ENCODE measurements at regions not wholly inside any gene's neighbourhood (a gene's known extent, or its start where the extent isn't known, plus 50 kb on each side); places are given as distances from the start of the nearest gene placed in this dataset.

DNA sequence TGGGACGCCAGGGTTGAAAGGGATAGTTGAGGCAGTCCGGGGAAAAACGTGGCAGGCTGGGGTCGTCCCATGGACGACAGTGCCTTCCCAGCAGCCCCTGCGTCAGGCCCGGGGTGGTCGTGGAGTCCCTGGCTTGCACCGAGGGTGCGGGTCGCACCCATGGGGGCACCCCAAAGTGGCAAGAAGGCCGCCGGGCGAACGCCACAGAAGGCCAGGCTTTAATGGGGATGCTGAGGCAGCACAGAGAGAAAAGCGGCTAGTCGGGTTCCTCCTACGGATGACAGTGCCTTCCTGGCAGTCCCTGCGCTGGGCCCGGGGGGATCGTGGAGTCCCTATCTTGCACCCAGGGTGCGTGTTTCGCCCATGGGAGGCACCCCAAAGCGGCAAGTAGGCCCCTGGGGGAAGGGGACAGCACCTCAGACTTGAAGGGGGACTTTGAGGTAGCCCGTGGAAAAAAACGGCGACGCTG lies 158.6 kb upstream of the ALG10B start:
- TF ChIP-seq, protein P1, sequence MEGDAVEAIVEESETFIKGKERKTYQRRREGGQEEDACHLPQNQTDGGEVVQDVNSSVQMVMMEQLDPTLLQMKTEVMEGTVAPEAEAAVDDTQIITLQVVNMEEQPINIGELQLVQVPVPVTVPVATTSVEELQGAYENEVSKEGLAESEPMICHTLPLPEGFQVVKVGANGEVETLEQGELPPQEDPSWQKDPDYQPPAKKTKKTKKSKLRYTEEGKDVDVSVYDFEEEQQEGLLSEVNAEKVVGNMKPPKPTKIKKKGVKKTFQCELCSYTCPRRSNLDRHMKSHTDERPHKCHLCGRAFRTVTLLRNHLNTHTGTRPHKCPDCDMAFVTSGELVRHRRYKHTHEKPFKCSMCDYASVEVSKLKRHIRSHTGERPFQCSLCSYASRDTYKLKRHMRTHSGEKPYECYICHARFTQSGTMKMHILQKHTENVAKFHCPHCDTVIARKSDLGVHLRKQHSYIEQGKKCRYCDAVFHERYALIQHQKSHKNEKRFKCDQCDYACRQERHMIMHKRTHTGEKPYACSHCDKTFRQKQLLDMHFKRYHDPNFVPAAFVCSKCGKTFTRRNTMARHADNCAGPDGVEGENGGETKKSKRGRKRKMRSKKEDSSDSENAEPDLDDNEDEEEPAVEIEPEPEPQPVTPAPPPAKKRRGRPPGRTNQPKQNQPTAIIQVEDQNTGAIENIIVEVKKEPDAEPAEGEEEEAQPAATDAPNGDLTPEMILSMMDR (conservative IDR thresholded peaks at IDR 0.05; ENCODE audit: low read depth, low read length) = no peak
- TF ChIP-seq RFX5 (IDR thresholded peaks at IDR 0.05; ENCODE audit: low read depth, low read length) (no peak), MXI1 (IDR thresholded peaks at IDR 0.05; ENCODE audit: borderline replicate concordance, low read depth, low read length) (no peak), SMC3 (IDR thresholded peaks at IDR 0.05; ENCODE audit: low read depth, low read length) (no peak), MAFK (IDR thresholded peaks at IDR 0.05; ENCODE audit: low read depth, low read length) (no peak), POLR2A (IDR thresholded peaks at IDR 0.05; ENCODE audit: low read depth, low read length) (no peak)
- TF ChIP-seq, protein P2, sequence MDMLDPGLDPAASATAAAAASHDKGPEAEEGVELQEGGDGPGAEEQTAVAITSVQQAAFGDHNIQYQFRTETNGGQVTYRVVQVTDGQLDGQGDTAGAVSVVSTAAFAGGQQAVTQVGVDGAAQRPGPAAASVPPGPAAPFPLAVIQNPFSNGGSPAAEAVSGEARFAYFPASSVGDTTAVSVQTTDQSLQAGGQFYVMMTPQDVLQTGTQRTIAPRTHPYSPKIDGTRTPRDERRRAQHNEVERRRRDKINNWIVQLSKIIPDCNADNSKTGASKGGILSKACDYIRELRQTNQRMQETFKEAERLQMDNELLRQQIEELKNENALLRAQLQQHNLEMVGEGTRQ (IDR thresholded peaks at IDR 0.05; ENCODE audit: low read depth, low read length) = no peak
